Mesenteric fat pad (tissue), 1 donor: ENCODE measurements at regions not wholly inside any gene's neighbourhood (a gene's known extent, or its start where the extent isn't known, plus 50 kb on each side); places are given as distances from the start of the nearest gene placed in this dataset.
"Not testable (repeated sequence)": the region's sequence is repeated elsewhere in the genome, so short reads cannot be mapped to it uniquely, and the experiment has no call there.

Experiments
- DNase-seq: peaks from one replicate; pipeline ENCODE4 v3.0.0-alpha.2; 2020; ENCODE audit warnings: low spot score
- donor health status: DM: yes; HTN: yes; CAD: no.

GRCh38 chr3:14272959-14273560 is 94.4 kb downstream of the LSM3 start:
- DNase-seq: not testable (repeated sequence)

GRCh38 chr3:14273901-14274611 is 95.4 kb downstream of the LSM3 start:
- DNase-seq: no peak

GRCh38 chr3:14274612-14274936 is 96.0 kb downstream of the LSM3 start:
- DNase-seq: no peak

- no peak for DNase-seq
Observed at GRCh38 chr3:14274999-14275961, 96.7 kb downstream of the LSM3 start.

GRCh38 chr3:14275962-14276909 is 97.6 kb downstream of the LSM3 start:
- DNase-seq: no peak

GRCh38 chr3:14277557-14277956 is 98.9 kb downstream of the LSM3 start:
- DNase-seq: no peak

GRCh38 chr3:14278265-14278798 is 99.7 kb downstream of the LSM3 start:
- DNase-seq: no peak

GRCh38 chr3:14278799-14279625 is 100.4 kb downstream of the LSM3 start:
- no peak for DNase-seq

- no peak for DNase-seq
Observed at GRCh38 chr3:14279626-14280061, 101.0 kb downstream of the LSM3 start.

- DNase-seq: no peak
Observed at GRCh38 chr3:14280326-14280725, 101.7 kb downstream of the LSM3 start.

- DNase-seq: no peak
Observed at GRCh38 chr3:14281053-14281452, 102.4 kb downstream of the LSM3 start.

GRCh38 chr3:14282001-14282705 is 103.5 kb downstream of the LSM3 start:
- DNase-seq: no peak

GRCh38 chr3:14282706-14283075 is 104.1 kb downstream of the LSM3 start:
- DNase-seq: no peak

- no peak for DNase-seq
Observed at GRCh38 chr3:14283092-14283812, 104.6 kb downstream of the LSM3 start.

- DNase-seq: no peak
Observed at GRCh38 chr3:14283813-14284438, 105.3 kb downstream of the LSM3 start.

GRCh38 chr3:14284694-14285547 is 106.3 kb downstream of the LSM3 start:
- DNase-seq: no peak

- DNase-seq: no peak
Observed at GRCh38 chr3:14285548-14285925, 106.9 kb downstream of the LSM3 start.
